ENCODE measurements at regions not wholly inside any gene's neighbourhood (a gene's known extent, or its start where the extent isn't known, plus 50 kb on each side); places are given as distances from the start of the nearest gene placed in this dataset.

- TF ChIP-seq POLR2AphosphoS5 (IDR thresholded peaks at IDR 0.05; ENCODE audit: low read depth, low read length): no peak
- TF ChIP-seq POLR2A (IDR thresholded peaks at IDR 0.05; ENCODE audit: low read depth, low read length): no peak
These were observed 770.8 kb upstream of the BCHE start for GRCh38 chr3:166607933-166608521.

All from GM12892 (cell line).